ELF-1 (cell line): ENCODE measurements at regions not wholly inside any gene's neighbourhood (a gene's known extent, or its start where the extent isn't known, plus 50 kb on each side); places are given as distances from the start of the nearest gene placed in this dataset.
A peak's percentile ranks its signal among the peaks of the same experiment; 100 is the strongest.
"Not testable (repeated sequence)": the region's sequence is repeated elsewhere in the genome, so short reads cannot be mapped to it uniquely, and the experiment has no call there.

ENCODE experiments used
- DNase-seq: peaks from one replicate; pipeline ENCODE4 v3.0.0-alpha.2; 2016; ENCODE audit warnings: low read depth, low spot score

DNA sequence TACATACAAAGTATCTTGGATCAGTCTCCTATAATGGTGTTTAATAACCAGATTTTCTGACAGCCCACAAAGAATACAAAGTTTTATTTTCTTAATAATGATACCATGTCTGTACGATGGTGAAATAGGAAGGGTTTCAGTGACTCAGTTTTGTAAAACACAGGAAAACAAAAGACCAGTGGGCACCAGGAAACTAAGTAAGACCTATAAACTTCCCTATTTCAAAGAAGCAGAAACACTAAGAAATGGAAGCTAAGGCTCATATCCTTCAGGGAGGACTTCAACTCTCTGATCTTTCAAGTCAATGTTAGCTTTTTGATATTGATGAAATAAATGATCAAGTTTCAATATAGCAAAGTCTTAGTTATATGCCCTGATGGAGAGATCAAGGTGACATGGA, 196.0 kb downstream of the DUSP6 start:
- no peak for DNase-seq

- DNase-seq, result no peak
Observed at GRCh38 chr12:89155826-89156225, 196.5 kb downstream of the DUSP6 start.

- no peak for DNase-seq
Observed at GRCh38 chr12:89154743-89155499, 197.4 kb downstream of the DUSP6 start.

- DNase-seq, result no peak
Observed at GRCh38 chr12:89153341-89153740, 199.0 kb downstream of the DUSP6 start.

DNA sequence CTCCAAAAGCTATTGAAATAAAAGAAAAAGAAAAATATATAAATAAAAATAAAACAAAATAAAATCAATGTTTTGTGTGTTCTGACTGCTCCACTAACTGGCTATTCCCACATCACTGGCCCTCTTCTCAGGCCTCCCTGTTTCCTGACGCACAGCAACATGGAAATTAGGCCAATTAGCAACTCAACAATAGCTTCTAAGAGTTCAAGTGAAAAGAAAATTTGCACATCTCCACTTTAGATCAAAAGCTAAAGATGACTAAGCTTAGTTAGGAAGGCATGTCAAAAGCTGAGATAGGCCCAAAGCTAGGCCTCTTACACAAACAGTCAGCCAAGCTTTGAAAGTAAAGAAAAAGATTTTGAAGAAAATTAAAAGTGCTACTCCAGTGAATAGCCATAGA, 200.8 kb downstream of the DUSP6 start:
- DNase-seq, result peak; percentile 9

GRCh38 chr12:89150789-89151188, 201.5 kb downstream of the DUSP6 start:
- not testable (repeated sequence) for DNase-seq

GRCh38 chr12:89140602-89141238, 211.6 kb downstream of the DUSP6 start:
- DNase-seq, result no peak

GRCh38 chr12:89140141-89140540, 212.2 kb downstream of the DUSP6 start:
- DNase-seq, result no peak

DNA sequence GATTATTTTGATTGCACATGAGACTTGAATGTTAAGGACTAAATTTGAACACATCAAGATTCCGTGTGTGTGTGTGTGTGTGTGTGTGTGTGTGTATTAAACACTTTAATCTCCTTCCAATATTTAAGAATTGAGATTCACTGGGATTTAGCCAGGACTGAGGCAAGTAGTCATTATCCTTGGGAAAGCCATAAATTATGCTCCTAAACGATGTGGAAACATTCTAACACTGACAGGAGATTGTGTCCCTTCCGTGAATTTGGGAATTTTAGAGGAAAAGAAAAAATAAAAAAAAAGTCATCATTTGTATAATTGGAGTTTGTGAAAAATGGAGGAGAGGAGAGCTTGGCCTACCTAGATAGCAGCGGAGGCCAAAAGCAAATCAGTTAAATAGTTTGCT, 212.9 kb downstream of the DUSP6 start:
- DNase-seq, result no peak

- no peak for DNase-seq
Observed at GRCh38 chr12:89138048-89138852, 214.1 kb downstream of the DUSP6 start.

- no peak for DNase-seq
Observed at GRCh38 chr12:89135976-89136634, 216.2 kb downstream of the DUSP6 start.

GRCh38 chr12:89134213-89134770, 218.0 kb downstream of the DUSP6 start:
- peak; percentile 3 for DNase-seq

GRCh38 chr12:89129167-89129870, 223.0 kb downstream of the DUSP6 start:
- DNase-seq, result no peak

- no peak for DNase-seq
Observed at GRCh38 chr12:89126712-89127111, 225.6 kb downstream of the DUSP6 start.

DNA sequence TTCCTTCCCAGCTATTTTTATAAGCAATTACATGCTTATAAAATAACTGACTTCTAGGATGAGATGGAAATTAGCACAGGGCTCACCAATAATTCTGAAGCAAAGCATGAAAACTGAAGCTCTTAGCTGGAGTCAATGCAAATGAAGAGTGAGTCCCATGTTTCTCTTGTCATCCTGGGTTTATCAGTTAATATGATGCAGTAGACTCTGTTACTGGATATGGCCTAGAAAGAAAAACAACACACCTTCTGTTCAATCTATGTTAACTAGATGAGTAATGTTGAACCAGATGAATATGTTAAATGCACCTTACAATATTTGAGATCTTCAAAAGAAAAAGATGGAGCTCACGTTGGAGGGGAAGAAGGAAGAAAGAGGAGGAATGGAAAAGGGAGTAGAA, 229.4 kb downstream of the DUSP6 start:
- no peak for DNase-seq

- peak; percentile 14 for DNase-seq
Observed at GRCh38 chr12:89117448-89118034, 234.8 kb downstream of the DUSP6 start.

- DNase-seq, result no peak
Observed at GRCh38 chr12:89111964-89112363, 240.3 kb downstream of the DUSP6 start.

GRCh38 chr12:89108265-89108664, 244.0 kb downstream of the DUSP6 start:
- no peak for DNase-seq

- no peak for DNase-seq
Observed at GRCh38 chr12:89106950-89107349, 245.4 kb downstream of the DUSP6 start.

- no peak for DNase-seq
Observed at GRCh38 chr12:89105243-89105642, 247.1 kb downstream of the DUSP6 start.

GRCh38 chr12:89103831-89104230, 248.5 kb downstream of the DUSP6 start:
- DNase-seq, result no peak
